ENCODE measurements at regions not wholly inside any gene's neighbourhood (a gene's known extent, or its start where the extent isn't known, plus 50 kb on each side); places are given as distances from the start of the nearest gene placed in this dataset.
"Not testable (repeated sequence)": the region's sequence is repeated elsewhere in the genome, so short reads cannot be mapped to it uniquely, and the experiment has no call there.

GRCh38 chr18:961644-962355, 57.1 kb downstream of the ADCYAP1 start:
- peak in 1 of 2 donors; percentile 17 for DNase-seq

GRCh38 chr18:963276-963675, 58.6 kb downstream of the ADCYAP1 start:
- DNase-seq, result no peak

- DNase-seq, result no peak
Measured at GRCh38 chr18:965921-966758, 61.5 kb downstream of the ADCYAP1 start.

DNA sequence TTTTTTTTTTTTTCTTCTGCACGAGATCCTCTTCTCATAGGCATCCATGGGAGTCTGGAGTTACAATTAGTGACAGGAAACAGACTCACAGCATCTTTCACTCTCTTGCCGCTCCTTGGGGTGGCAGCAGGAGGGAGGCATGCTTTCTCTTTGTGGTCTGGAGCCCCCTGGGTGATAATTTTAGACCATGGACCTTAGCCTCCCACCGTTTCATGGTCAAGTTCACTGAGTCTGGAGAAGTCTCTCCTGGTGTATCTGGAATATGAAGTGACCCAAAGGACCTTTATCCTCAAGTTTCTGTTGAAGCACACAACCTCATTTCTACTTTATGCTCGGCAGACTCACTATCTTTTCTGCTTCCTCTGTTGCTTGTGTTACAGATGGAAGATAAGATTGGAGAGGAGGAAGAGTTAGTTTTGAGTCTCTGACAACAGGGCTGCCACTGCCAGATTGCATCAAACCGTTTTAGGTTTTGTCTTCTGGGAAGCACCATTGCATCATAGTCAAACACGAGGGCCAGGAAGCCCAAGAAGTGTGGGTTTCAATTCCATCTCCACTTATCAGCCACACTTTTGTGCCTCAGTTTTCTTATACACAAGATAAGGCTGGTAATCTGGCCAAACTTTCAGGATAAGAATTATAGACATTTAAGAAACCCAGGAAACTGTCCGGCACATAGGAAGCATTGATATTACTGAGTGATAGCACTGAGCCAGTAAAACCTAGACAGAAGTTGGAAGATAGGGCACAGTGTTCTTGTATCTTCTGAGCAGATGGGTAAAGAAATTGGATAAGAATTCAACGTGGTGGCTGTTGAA, 62.3 kb downstream of the ADCYAP1 start:
- no peak for DNase-seq

- DNase-seq, result not testable (repeated sequence)
Measured at GRCh38 chr18:968910-969309, 64.2 kb downstream of the ADCYAP1 start.

DNA sequence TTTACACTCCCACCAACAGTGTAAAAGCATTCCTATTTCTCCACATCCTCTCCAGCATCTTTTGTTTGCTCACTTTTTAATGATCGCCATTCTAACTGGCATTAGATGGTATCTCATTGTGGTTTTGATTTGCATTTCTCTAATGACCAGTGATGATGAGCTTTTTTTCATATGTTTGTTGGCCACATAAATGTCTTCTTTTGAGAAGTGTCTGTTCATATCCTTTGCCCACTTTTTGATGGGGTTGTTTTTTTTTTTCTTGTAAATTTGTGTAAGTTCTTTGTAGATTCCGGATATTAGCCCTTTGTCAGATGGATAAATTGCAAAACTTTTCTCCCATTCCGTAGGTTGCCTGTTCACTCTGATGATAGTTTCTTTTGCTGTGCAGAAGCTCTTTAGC, 64.6 kb downstream of the ADCYAP1 start:
- not testable (repeated sequence) for DNase-seq

- DNase-seq, result not testable (repeated sequence)
Measured at GRCh38 chr18:974606-975005, 69.9 kb downstream of the ADCYAP1 start.

DNA sequence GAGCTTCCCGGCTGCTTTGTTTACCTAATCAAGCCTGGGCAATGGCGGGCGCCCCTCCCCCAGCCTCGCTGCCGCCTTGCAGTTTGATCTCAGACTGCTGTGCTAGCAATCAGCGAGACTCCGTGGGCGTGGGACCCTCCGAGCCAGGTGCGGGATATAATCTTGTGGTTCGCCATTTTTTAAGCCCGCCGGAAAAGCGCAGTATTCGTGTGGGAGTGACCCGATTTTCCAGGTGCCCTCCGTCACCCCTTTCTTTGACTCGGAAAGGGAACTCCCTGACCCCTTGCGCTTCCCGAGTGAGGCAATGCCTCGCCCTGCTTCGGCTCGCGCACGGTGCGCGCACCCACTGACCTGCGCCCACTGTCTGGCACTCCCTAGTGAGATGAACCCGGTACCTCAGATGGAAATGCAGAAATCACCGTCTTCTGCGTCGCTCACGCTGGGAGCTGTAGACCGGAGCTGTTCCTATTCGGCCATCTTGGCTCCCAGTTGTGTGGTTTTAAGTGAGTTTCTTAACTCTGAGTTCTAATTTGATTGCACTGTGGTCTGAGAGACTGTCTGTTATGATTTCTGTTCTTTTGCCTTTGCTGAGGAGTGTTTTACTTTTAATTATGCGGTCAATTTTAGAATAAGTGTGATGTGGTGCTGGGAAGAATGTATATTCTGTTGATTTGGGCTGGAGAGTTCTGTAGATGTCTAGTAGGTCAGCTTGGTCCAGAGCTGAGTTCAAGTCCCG, 71.9 kb downstream of the ADCYAP1 start:
- not testable (repeated sequence) for DNase-seq

DNA sequence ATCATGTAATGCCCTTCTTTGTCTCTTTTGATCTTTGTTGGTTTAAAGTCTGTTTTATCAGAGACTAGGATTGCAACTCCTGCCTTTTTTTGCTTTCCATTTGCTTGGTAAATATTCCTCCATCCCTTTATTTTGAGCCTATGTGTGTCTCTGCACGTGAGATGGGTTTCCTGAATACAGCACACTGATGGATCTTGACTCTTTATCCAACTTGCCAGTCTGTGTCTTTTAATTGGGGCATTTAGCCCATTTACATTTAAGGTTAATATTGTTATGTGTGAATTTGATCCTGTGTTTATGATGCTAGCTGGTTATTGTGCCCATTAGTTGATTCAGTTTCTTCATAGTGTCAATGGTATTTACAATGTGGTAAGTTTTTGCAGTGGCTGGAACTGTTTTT, 72.7 kb downstream of the ADCYAP1 start:
- DNase-seq, result not testable (repeated sequence)

DNA sequence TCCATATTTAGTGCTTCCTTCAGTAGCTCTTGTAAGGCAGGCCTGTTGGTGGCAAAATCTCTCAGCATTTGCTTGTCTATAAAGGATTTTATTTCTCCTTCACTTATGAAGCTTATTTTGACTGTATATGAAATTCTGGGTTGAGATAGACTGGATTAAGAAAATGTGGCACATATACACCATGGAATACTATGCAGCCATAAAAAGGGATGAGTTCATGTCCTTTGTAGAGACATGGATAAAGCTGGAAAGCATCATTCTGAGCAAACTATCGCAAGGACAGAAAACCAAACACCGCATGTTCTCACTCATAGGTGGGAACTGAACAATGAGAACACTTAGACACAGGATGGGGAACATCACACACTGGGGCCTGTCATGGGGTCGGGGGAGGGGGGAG, 73.1 kb downstream of the ADCYAP1 start:
- DNase-seq, result not testable (repeated sequence)

- DNase-seq, result no peak
Measured at GRCh38 chr18:980586-980985, 75.9 kb downstream of the ADCYAP1 start.

DNA sequence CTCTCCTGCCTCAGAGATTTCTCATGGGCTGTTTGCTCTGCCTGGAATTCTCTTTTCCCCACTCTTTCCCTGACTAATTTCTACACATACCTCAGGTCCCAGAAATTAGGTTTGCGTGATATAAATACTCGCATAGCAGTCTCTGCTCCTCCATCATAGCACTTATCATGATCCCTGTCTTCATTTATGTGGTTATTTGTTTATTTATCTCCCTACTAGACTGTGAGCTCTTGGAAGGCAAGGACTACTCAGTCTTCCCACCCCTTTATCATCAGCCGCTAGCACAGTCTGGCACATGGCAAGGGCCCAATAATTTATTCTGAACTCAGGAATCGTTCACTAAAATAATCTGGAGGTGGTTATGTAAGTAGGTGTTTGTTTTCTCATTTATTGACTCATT, 79.3 kb downstream of the ADCYAP1 start:
- DNase-seq, result no peak

DNA sequence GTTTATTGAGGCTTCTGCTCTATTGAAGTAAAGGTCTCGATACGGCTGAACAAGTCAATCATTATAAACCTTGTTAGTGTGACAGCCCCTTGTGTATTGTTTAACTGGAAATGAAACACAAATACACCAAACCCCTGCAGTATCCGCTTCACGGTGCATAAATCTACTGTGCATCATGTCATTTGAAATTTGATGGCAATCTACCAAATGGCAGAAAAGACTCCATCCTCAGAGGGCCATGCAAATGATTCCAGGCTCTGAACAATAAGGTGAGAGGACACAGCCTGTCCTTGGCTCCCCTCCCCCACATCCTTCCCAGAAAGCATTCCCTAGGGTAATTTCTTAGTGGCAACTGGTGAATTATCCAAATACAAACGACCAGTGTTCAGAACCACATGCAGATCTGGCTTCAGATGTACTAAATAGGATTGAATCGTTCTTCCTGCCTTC, 80.6 kb downstream of the ADCYAP1 start:
- no peak for DNase-seq

GRCh38 chr18:986051-986450, 81.4 kb downstream of the ADCYAP1 start:
- DNase-seq, result no peak

GRCh38 chr18:986552-986951, 81.9 kb downstream of the ADCYAP1 start:
- no peak for DNase-seq

DNA sequence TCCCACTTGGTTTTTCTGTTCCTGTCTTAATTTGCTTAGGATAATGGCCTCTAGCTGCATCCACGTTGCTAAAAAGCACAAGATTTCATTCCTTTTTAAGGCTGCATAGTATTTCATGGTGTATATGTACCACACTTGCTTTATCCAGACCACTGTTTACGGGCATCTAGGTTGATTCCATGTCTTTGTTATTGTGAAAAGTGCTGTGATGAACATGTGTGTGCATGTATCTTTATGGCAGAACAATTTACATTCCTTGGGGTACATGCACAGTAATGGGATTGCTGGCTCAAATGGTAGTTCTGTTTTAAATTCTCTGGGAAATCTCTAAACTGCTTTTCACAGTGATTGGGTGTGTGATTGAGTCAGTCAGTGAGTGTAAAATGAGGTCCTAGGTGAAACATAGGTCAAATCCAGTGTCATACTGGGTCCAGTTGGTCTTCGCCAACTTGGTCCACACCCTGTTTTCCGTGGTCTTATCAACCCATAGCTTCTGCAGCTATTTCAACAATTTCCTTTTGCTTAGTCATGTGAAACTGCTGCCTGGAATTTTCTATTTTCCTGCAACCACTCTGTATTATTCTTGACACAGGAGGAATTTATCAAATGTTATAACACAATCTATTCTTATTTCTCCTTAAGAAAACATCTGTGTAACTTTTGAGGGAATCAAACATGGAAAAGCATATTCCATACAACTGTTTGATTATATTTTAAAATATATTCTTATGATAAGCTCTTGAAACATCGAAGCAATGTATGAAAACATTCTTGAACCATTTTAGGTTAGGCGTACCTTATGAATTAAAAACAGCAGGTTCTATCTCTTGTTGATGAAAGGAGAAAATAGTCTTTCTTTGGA, 82.9 kb downstream of the ADCYAP1 start:
- no peak for DNase-seq

DNA sequence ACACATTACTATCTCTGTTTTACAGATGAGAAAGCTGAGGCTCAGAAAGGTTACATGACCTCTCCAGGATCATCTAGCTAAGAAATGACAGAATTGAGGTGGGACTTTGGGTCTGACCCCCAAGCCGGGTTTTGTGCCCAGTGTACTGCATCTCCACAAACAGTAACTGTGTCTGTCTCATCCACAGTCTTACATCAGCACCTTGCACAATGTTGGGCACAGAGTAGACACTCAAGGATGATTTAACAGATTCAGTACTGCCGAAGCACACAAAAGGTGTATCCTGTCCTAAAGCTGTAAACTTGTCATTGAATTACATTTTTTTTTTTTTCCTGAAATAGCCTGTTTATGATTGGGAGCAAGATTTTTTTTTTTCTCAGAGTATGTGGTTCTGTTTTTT, 84.8 kb downstream of the ADCYAP1 start:
- DNase-seq, result no peak

- DNase-seq, result no peak
Measured at GRCh38 chr18:990197-990596, 85.5 kb downstream of the ADCYAP1 start.

GRCh38 chr18:991441-991840, 86.8 kb downstream of the ADCYAP1 start:
- no peak for DNase-seq

- no peak for DNase-seq
Measured at GRCh38 chr18:993560-993959, 88.9 kb downstream of the ADCYAP1 start.

DNA sequence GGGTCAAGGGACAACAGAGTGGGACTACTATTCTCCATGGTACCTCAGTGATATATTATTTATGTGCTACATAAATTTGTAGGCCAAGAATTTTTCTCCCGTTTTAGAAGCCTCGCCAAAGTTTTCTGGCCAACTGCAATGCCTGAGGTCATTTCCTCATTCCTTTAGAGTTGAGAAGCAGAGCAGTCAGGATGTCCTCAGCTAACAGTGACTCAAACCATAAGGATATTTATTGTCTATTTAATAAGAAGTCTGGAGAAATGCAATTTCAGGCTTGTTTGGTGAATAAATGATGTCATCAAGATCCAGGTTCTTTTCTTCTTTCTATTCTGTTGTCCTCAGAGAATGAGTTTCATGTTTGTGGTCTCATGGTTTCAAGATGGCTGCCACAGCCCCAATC, 91.0 kb downstream of the ADCYAP1 start:
- DNase-seq, result no peak
